ENCODE measurements at regions not wholly inside any gene's neighbourhood (a gene's known extent, or its start where the extent isn't known, plus 50 kb on each side); places are given as distances from the start of the nearest gene placed in this dataset.
"Not testable (repeated sequence)": the region's sequence is repeated elsewhere in the genome, so short reads cannot be mapped to it uniquely, and the experiment has no call there.

DNA sequence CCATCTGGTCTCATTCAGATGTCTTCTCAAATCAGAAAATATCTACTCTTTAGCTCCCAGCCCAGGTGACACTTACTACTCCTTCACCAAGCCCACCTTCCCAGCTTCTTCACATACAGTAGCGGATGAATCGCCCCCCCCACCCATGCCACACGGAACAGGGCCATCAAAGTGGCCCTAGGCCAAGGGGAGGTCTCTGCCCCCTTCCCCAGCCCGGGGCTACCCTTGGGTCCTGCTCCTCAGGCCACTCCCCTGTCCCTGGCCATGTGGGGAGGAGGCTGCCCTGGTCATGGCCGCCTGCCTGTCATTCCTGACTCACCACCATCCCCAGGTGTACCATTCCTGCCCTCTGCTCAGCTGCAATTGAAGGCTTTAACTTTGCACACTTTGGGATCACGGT, 142.8 kb downstream of the NECTIN1 start:
- no peak for DNase-seq

- DNase-seq: no peak
These were observed 143.8 kb downstream of the NECTIN1 start for GRCh38 chr11:119585043-119585781.

- DNase-seq: no peak
These were observed 144.6 kb downstream of the NECTIN1 start for GRCh38 chr11:119584193-119585042.

DNA sequence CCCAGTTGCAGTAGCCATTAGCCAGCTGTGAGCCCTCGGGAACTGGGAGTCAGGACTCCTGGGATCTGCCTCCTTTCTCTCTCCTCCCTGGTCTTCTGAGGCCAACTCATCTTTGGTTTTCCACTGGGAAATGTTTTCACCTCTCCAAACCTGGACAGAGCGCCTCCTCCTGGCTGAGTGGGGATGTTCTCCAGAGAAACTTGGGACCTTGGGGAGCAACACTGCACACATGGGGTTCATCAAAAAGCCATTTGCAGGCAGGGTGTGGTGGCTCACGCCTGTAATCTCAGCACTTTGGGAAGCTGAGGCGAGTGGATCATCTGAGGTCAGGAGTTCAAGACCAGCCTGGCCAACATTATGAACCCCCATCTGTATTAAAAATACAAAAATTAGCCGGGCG, 145.4 kb downstream of the NECTIN1 start:
- no peak for DNase-seq

- not testable (repeated sequence) for DNase-seq
These were observed 147.6 kb downstream of the NECTIN1 start for GRCh38 chr11:119581396-119581795.

- no peak for DNase-seq
These were observed 148.2 kb downstream of the NECTIN1 start for GRCh38 chr11:119580751-119581150.

- no peak for DNase-seq
These were observed 148.9 kb downstream of the NECTIN1 start for GRCh38 chr11:119580081-119580480.

DNA sequence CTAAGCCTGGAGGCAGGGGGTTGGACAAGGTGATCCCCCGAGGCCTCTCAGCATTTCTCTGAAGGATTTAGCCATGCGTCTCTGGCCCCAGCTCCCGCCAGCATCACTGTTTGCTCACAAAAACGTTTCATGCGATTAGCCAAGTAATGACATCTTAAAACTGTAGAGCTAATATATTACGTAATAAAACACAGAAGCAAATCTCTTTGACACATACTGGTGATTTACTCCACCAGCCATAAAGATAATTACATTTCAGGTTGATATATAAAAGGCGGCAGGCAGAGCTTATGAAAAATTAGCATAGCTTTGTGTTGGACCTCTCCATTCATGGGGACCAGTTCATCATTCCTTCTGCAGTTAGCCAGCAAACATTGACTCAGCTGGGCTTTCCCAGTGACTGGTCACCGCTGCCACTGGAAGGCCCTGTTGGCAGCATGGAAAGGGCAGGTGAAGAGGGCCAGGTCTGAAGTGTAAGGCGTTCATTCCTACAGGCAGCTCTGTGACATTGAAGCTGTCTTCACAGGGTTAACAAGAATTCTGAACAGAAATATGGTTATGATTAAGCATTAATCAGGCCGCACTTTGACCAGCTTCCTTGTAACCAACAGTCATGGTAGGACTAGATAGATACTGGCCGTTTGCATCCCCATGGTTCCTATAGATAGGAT, 150.3 kb downstream of the NECTIN1 start:
- DNase-seq: no peak

DNA sequence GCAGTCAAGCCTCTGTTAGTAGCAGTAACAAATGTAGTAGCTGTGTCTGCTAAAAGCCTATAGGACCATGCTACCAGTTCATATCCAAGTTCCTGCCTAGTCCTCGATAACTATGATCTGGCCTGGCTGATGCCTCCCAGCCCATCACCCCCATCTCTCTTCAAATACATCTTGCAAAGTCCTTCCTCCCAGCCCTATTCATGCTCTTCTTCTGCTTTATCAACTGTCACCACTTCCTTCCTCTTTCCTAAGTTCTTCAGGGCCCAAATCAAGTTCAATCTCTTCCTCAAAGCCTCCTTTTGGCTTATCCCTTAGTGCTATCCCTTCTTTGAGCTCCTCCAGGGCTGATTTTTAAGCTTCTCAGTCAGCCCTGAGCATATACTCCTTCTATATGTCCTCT, 150.9 kb upstream of the THY1 start:
- DNase-seq: no peak

DNA sequence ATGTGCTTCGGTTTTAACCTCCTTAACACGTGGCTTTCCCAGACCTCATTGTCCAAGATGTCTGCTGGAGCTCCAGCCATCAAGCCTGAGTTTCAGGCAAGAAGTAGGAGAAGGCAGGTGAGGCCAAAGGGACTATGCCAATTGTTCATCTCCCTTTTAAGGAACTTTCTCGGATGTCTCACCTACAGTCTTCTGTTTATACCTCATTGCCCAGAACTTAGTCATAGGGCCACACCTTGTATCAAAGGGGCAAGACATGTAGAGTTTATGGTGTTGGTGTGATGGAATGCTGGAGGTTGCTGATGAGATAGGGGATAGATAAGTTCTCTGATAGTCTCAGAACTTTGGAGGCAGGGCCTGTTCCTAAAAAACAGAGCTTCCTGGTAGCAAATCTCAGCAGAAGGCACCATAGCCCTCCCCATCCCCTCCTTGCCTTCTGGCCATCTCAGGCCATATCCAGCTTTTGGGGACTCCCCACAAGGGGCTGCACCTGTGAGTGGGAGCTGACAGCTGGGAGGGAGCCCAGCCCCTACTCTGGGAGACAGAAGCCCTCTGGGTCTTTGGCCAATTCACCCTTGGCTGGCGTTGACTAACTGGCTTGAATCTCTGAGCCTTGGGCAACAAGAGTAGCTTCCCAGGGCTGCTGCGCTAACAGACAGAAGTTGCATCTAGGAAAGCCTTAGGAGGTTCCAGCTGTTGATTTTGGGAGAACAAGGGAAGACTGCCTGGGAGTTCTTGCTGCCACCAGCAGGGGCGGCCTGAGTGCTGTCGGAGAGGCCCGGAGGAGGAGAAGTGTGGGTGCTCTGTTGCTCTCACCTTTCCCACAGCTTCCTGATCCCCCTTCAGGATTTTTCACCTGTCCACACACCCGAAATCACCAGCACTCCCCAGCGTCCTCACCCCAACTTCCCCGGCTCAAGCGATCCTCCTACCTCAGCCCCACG, 149.8 kb upstream of the THY1 start:
- no peak for DNase-seq

GRCh38 chr11:119571311-119571710, 148.3 kb upstream of the THY1 start:
- DNase-seq: no peak

DNA sequence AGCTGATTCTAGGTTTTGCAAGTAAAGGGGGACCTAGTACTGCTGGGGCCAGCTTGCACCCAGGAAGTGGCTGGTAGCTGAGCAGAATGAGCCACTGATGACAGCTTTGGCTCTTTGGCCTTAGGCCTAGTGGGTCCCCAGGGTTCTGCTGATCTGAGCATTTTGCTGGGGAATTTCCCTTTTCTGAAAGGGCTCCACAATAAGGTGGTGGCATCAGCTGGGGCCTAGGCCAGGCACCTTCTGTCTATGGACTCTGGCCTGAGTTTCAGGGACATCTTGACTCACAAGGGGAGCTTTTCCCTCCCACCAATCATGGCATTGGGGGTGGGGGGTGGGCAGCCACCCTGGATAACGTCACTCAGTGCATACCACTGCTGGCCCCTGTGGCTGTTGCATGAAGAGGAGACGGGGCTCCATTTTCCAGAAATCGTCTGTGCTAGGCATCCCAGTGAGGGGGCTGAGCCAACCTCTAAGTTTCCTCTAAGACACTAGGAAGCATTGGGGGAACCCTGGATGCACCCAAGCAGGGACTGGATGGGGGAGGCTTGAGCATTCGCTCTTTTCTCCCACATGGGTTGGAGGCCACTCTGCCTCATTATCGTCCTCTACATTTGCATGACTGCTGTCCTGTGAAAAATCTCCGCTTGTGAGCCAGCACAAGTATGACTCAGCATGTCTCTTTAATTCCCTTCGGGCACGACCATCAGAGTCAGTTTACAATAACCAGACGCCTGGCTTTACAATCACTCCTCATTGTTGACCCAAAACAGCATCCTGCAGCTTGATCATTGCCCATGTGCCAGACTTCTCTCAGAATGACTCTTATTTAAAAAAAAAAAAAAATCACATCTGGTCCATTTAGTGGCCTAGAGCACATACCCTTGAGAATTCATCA, 145.0 kb upstream of the THY1 start:
- DNase-seq: no peak

DNA sequence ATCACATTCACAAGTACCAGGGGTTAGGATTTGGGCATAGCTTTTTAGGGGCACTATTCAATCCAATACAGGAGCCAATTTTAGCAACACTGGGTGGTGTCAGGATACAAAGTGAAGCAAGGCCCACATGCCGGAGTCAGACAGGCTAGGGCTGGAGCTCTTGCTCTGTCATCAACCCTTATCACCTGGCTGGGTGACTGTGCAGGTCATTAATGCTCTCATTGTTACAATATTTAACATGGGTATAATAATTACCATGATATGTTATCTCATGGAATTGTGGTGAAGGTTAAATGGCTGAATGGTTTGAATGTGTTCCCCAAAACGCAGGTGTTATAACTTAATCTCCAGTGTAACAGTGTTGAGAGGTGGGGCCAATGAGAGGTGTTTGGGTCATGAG, 143.3 kb upstream of the THY1 start:
- no peak for DNase-seq

GRCh38 chr11:119565693-119566092, 142.7 kb upstream of the THY1 start:
- not testable (repeated sequence) for DNase-seq

DNA sequence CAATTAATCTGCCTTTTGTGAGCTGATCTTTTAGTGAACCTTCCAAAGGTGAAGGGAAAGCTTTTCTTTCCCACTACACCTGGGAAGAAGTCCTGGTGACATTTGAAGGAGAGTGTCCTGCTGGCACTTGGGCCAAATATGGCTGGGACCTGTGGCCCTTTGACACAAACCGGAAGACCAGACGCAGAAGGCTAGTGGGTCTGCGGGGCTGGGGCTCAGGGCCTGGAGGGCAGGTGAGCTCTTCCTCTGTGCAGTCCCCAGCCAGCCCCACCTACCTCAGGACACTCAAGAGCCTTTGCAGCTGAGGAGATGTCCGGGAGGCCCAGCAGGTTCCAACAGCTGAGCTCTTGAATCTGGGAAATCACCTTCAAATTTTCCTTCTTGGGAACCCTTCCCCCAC, 138.0 kb upstream of the THY1 start:
- DNase-seq: no peak

DNA sequence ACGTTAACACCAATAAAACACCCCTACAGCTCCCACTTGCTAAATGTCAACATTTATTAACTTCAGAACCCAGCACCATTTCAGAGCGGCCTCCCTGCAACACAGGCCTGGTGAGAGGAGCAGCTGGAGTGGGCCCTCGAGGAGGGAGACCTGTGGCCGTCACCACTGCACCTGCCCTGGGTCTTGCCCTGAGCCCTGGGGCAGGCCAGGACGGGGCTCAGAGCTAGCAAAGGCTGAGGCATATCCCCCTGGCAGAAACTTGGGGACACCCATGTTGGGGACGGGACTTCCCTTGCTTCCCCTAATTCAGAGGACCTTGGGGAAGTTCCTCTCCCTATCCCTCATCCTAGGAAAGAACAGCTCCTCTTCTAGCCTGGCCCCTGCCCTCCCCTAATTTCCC, 137.3 kb upstream of the THY1 start:
- DNase-seq: no peak

DNA sequence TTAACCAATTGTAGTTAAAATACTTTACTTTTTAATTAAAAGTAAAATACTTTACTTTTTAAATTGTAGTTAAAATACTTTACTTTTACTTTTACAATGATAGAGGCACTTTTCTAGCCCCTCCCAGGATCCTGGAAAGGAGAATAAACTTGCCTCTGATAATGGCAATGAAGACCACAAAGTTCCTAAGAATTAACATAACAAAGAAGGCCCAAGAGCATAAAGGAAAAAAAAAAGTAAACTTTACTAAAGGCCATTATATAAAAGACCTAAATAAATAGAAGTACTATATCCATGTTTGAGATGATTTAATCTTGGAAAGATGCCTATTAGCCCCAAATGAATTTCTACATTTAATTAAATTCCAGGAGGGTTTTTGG, 129.1 kb upstream of the THY1 start:
- no peak for DNase-seq

DNA sequence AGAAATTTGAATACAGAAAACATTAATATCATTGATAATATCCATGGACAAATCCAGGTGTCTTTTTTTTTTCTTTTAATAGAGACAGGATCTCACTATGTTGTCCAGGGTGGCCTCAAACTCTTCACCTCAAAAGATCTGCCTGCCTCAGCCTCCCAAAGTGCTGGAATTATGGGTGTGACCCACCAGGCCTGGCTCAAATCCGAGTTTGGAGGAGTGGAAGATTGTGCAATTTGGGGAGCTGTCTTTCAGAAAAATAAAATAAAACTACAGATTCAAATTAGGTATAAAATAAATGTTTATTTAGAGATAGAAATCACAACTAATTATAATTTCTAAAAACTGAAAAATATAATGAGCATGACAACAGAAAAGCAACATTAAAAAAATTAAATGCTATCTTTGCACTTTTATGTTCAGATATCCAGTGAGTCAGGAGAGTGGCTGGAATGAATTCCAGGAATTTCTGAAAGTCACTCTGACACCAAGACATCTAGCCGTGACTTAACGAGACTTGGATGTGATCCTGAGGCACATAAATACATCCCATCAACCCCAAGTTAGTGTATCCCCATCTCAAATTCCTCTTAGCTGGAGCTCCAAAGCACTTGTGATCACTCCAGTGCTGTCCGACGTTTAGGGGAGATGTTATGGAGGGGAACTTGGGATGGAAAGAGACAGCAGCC, 128.6 kb upstream of the THY1 start:
- DNase-seq: no peak

- no peak for DNase-seq
These were observed 127.2 kb upstream of the THY1 start for GRCh38 chr11:119550053-119550752.

GRCh38 chr11:119547511-119547910, 124.5 kb upstream of the THY1 start:
- DNase-seq: no peak
